NCI-H1930 (cell line): ENCODE measurements at regions not wholly inside any gene's neighbourhood (a gene's known extent, or its start where the extent isn't known, plus 50 kb on each side); places are given as distances from the start of the nearest gene placed in this dataset.

ENCODE experiments used
- DNase-seq, 2 experiments: peaks; one replicate each; lab custom pipeline; 2025; lab: John Stamatoyannopoulos, UW

GRCh38 chr5:113800686-113801085 lies 287.2 kb downstream of the YTHDC2 start:
- no peak for DNase-seq

DNA sequence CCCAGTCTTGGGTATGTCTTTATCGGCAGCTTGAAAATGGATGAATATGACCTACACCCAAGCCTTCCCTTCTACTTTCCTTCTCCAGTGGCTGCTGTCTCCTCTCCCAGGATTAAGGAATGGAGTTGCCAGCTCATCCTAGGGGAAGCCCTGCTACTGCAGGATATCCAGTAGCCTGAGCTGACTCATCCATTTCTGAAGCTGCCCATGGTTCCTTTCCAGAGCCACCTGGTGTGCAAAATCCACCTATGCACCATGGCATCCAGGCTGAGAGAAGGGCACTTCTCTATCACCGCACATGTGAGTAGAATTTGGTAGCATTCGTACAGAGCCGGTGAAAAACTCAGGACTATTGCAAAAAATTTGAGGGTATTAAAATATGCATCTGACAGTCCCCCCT lies 290.8 kb downstream of the YTHDC2 start:
- no peak for DNase-seq

GRCh38 chr5:113804943-113805342 lies 291.4 kb downstream of the YTHDC2 start:
- DNase-seq = no peak

DNA sequence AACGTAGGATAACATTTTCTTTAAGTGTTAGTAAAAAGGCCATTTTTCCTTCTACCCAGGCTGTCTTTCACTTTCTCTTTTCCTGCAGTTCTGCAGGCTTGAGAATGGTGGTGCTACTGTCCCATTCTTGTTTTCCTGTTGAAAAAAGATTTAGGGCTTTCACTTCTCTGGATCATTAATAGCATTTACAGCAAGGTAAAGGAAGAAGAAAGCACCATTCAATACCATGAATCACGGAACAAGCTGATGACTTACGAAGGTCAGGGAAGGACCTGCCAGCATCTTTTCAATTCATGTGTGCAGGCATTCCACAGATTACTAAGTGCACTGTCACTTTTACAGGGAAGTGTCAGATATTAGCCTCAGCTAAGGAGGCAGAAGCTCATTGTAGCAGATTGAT lies 292.8 kb downstream of the YTHDC2 start:
- DNase-seq = no peak

- DNase-seq = no peak
Observed at GRCh38 chr5:113806904-113807303, 293.4 kb downstream of the YTHDC2 start.

- no peak for DNase-seq
Observed at GRCh38 chr5:113807427-113807991, 294.0 kb downstream of the YTHDC2 start.

DNA sequence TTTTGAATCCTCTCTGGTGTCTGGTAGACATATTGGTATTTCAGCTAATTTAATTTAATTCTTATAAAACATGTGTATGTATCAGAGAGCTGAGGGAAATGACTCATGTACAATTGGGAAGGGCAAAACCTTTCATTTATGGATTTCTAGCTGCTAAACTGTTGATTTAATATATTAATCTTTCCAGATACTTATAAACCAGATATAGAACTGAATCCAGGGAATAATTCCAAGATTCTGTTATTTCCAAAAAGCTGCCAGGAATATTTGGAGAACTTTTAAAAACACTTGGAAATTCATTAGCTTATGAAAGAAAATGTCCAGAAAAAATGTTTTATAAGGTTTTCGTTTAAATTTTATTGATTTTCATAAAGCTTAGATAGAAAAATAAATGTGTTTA lies 295.5 kb downstream of the YTHDC2 start:
- no peak for DNase-seq

DNA sequence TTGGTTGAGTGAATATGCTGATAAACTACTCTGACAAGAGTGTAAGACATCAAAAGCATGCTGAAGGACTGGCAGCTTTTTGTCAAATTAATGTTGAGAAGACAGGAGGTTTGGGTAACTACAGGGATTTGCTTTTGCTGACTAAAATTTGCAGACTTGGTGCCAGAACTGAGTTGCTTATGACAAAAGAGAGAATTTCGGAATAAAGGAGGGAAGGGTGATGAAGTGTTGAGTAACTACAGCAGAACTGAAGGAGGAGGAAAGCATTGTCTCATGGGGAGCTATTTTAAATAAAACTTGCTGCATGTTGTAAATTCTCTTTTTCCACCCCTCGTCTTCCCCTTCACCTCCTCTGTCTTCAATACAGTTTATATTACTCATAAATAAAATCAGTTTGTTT lies 296.1 kb downstream of the YTHDC2 start:
- DNase-seq = no peak

GRCh38 chr5:113813466-113813865 lies 300.0 kb downstream of the YTHDC2 start:
- no peak for DNase-seq

GRCh38 chr5:113817683-113818082 lies 304.2 kb downstream of the YTHDC2 start:
- DNase-seq = no peak

DNA sequence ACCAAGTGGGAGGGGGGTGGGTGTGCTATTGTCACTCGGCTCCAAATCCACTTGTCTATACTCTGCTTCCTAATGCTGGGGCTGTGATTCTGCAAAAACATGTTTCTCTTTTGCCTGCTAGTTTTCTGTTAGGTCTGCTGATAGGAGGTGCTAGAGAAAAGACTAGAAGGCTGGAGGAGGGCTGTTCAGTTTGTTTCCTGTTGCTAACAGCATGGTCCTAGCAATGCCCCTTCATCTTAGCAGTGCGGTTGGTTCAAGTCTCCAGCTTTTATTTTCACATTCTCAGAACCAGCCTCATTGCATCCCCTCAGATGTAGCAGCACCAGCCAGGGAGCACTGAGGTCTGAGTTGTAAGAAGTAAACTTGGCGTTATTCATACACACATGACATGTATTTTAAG lies 310.2 kb downstream of the YTHDC2 start:
- no peak for DNase-seq

- DNase-seq = no peak
Observed at GRCh38 chr5:113824307-113824706, 310.8 kb downstream of the YTHDC2 start.

GRCh38 chr5:113825176-113825575 lies 311.7 kb downstream of the YTHDC2 start:
- no peak for DNase-seq

- no peak for DNase-seq
Observed at GRCh38 chr5:113846941-113847340, 333.4 kb downstream of the YTHDC2 start.

DNA sequence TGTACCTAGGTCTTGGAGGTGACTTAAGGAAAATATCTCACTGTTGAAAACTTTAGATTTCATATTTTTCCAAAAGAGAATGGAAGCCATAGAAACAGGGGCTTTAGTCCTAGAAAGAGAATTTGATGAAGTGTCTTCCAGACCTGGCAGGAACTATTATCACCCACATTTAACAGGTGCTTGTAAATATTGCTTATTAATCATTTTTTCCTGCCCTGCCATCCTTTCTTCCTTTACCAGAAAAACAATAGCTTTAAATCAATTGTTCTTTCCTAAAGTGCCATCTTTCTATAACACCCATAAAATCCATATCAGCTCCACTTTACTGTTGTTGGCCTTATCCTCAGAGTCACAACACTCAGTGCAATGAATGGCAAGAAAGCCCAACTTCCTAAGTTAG lies 350.9 kb downstream of the YTHDC2 start:
- no peak for DNase-seq

- no peak for DNase-seq
Observed at GRCh38 chr5:113866763-113867162, 353.3 kb downstream of the YTHDC2 start.

DNA sequence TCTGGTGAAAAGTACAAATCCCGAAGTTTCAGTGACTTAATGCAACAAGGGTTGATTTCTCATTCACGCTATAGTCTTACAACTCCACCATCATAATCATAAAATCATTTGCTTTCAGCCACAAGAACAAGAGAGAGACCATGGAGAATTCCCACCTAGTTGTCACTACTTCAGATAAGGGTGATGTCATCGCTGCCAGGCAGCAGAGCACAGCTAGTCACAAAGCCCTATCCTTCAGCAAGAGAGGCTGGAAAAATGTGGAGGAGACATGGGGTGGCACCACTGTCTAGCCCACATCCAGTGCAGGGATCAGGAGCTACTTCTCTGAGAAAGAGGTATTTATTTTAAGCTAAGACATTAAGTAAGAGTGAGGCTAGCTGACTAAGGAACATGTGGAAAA lies 356.1 kb downstream of the YTHDC2 start:
- no peak for DNase-seq

DNA sequence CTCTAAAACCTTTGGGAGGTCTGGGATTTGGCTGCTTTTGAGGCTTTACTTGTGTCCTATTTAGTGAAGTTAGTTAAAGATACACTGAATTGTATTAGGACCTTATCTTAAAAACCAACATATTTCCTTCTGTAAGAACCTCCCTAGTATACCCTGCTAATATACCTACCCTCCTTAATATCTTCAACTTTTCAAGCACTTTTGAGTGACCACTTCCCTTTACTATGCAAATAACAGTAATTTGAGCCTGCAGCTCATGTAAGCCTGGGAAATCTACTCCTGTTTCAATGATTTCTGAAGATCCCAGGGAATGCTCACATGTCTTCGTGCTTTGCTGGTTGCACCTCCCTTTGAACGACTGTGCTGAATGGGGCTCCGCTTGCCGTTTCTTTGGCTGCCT lies 358.5 kb downstream of the YTHDC2 start:
- DNase-seq = no peak

GRCh38 chr5:113875096-113875495 lies 361.6 kb downstream of the YTHDC2 start:
- peak; percentile 43 to 73 for DNase-seq

DNA sequence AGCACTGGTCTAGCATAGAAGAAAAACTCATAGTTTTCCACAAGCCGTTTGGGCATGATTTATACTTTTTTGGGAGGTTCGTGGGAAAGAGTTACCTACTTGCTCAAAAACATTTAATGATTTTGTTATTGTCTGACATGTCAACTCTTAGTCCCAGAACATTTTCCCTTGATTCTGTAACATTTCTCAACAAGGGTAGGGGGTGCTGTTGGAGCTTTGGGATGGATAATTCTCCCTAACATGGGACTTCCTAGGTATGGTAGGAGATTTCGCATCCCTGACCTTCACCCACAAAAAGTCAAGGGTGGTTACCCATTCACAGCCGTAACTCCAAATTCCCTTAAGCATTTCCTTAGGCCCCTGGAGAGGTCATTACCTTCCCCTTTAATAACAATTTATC lies 378.0 kb downstream of the YTHDC2 start:
- no peak for DNase-seq

GRCh38 chr5:113896789-113897188 lies 383.3 kb downstream of the YTHDC2 start:
- no peak for DNase-seq

DNA sequence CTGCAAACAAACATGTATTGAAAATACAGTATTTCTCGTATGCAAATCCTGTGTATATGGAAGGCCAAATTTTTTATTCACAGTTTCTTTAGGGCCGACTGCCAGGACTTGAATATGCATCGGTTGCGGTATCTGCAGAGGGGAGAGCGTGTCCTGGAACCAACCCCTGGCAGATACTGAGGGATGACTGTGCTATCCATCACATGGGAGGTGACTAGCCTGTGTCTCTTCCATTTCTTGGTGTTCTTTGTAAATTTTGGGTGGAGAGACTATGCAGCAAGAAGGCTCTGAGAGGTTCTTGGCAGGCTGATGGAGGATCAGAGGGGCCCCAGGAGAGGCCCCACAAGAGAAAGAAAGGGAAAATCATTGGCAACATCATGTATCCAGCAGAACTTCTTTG lies 384.3 kb downstream of the YTHDC2 start:
- no peak for DNase-seq

DNA sequence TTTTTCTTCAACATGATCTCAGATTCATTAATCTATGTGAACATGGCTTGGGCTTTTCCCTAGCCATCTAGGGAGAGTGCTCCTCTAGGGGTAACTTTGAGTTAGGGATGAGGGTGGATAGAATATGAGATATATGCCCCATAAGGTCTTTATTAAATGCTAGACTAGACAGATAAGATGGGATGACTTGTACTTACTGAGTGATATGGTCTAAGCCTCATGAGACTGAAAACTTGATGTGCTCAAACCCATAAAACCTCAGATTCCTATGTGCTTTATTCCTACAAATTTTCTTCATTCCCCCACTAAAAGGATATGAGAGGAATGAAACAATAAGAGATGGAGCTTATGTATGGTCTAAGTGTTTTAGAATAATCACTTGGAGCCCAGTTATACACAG lies 386.6 kb downstream of the YTHDC2 start:
- no peak for DNase-seq

- DNase-seq = no peak
Observed at GRCh38 chr5:113900816-113901215, 387.3 kb downstream of the YTHDC2 start.

DNA sequence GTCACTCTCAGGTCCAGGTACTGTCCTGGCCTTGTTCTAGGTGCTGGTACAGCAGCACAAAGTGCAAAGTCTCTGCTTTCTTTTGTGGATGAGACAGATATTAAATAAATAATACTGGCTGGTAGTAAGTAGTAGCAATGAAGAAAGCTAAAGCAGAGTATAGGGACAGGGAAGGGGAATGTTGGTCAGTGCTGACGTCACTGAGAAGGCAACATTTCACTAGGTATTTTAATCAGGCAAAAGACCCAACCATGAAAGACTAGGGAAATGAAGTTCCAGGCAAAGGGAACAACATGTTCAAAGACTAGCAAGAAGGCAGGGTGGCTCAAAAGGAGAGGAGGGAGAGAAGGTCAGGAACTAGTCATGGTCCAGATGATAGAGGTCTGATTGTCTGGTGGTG lies 388.2 kb downstream of the YTHDC2 start:
- DNase-seq = no peak
